ENCODE measurements at regions not wholly inside any gene's neighbourhood (a gene's known extent, or its start where the extent isn't known, plus 50 kb on each side); places are given as distances from the start of the nearest gene placed in this dataset.
"Not testable (repeated sequence)": the region's sequence is repeated elsewhere in the genome, so short reads cannot be mapped to it uniquely, and the experiment has no call there.

GRCh38 chr15:24101503-24101902 lies 414.4 kb upstream of the NDN start:
- H3K27me3 ChIP-seq (replicated peaks in 1 of 2; ENCODE audit: control insufficient read depth in 2 of 2, extremely low read depth in 1 of 2, insufficient read depth in 2 of 2, low read length in 1 of 2); CTCF ChIA-PET; H3K9me3 Mint-ChIP-seq; POLR2A ChIA-PET; DNase-seq; H3K27ac ChIP-seq (ENCODE audit: low read length); H3K27me3 Mint-ChIP-seq; H3K9me3 ChIP-seq; H3K4me3 ChIP-seq (ENCODE audit: control insufficient read depth in 1 of 2, extremely low read depth in 1 of 2, low read length in 1 of 2); H3K36me3 Mint-ChIP-seq; H3K36me3 ChIP-seq (ENCODE audit: control insufficient read depth in 2 of 2, extremely low read depth in 1 of 2, insufficient read depth in 1 of 2, low read length in 1 of 2); H3K4me3 Mint-ChIP-seq; H3K27ac Mint-ChIP-seq; H3K4me1 Mint-ChIP-seq; ATAC-seq (replicated peaks in 1 of 4); H3K4me1 ChIP-seq (ENCODE audit: control insufficient read depth in 1 of 2, extremely low read depth in 1 of 2, insufficient read depth in 2 of 2, low read length in 2 of 2): not testable (repeated sequence)
- 47% methylated on average over 2 of the region's 30 CpGs for WGBS (ENCODE audit: insufficient coverage)

DNA sequence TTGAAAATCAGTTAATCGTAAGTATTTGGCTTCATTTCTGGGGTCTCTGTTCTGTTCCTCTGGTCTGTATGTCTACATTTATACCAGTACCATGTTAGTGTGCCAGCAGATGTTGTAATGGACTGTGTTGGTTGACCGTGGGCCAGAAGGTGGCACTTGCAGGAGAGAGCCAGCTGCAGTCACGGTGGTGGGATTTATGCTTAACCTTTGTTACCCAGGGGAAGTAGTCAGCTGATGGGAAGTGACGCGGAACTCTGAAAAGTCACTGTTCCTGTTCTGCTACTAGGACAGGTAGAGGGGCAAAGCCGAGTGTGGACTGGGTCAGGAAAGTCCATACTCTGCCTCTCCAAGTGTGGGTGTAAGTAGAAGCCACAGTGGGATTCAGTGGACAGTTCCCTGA lies 420.4 kb upstream of the NDN start:
- H3K27me3 Mint-ChIP-seq; H3K27ac Mint-ChIP-seq; H3K27ac ChIP-seq (ENCODE audit: low read length); ATAC-seq (replicated peaks in 1 of 4); CTCF ChIA-PET; H3K4me3 ChIP-seq (ENCODE audit: control insufficient read depth in 1 of 2, extremely low read depth in 1 of 2, low read length in 1 of 2); H3K36me3 Mint-ChIP-seq; POLR2A ChIA-PET; H3K27me3 ChIP-seq (replicated peaks in 1 of 2; ENCODE audit: control insufficient read depth in 2 of 2, extremely low read depth in 1 of 2, insufficient read depth in 2 of 2, low read length in 1 of 2); H3K4me3 Mint-ChIP-seq; H3K4me1 Mint-ChIP-seq; DNase-seq; H3K36me3 ChIP-seq (ENCODE audit: control insufficient read depth in 2 of 2, extremely low read depth in 1 of 2, insufficient read depth in 1 of 2, low read length in 1 of 2); H3K9me3 ChIP-seq; H3K4me1 ChIP-seq (ENCODE audit: control insufficient read depth in 1 of 2, extremely low read depth in 1 of 2, insufficient read depth in 2 of 2, low read length in 2 of 2): not testable (repeated sequence)
- 69% methylated on average over 4 of the region's 6 CpGs for WGBS (ENCODE audit: insufficient coverage)
- peaks cover 7 to 15% (median 12%) of the 10 kb centered on the region in 3 donors for H3K9me3 Mint-ChIP-seq

DNA sequence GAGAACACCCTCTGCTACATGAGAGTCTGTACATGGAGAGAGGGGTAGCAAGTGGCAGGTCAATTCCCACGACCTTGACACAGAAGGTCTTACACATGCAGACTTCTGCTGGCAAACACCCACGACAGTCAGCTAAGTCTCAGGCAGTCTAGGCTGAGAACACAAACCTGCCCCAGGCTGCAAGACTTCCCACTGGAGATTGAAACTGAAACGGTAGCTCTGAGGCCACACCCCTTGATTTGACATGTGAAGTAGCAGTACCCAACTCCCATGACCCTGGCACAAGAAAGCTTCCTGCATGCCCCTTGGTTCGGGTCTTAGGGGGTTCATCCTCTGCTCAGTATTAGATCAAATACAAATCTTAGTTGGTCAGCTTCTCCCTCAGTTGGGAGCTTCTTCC lies 420.8 kb upstream of the NDN start:
- H3K4me1 ChIP-seq (ENCODE audit: control insufficient read depth in 1 of 2, extremely low read depth in 1 of 2, insufficient read depth in 2 of 2, low read length in 2 of 2); H3K27ac ChIP-seq (ENCODE audit: low read length); H3K4me1 Mint-ChIP-seq; H3K4me3 Mint-ChIP-seq; H3K9me3 ChIP-seq; CTCF ChIA-PET; ATAC-seq (replicated peaks in 1 of 4); DNase-seq; H3K27ac Mint-ChIP-seq; H3K36me3 ChIP-seq (ENCODE audit: control insufficient read depth in 2 of 2, extremely low read depth in 1 of 2, insufficient read depth in 1 of 2, low read length in 1 of 2); H3K4me3 ChIP-seq (ENCODE audit: control insufficient read depth in 1 of 2, extremely low read depth in 1 of 2, low read length in 1 of 2); H3K27me3 ChIP-seq (replicated peaks in 1 of 2; ENCODE audit: control insufficient read depth in 2 of 2, extremely low read depth in 1 of 2, insufficient read depth in 2 of 2, low read length in 1 of 2); H3K36me3 Mint-ChIP-seq; POLR2A ChIA-PET; H3K27me3 Mint-ChIP-seq: not testable (repeated sequence)
- WGBS (ENCODE audit: insufficient coverage), result no CpG with 5 or more reads among the region's 4 CpGs
- peaks cover 10 to 15% (median 12%) of the 10 kb centered on the region in 3 donors for H3K9me3 Mint-ChIP-seq

DNA sequence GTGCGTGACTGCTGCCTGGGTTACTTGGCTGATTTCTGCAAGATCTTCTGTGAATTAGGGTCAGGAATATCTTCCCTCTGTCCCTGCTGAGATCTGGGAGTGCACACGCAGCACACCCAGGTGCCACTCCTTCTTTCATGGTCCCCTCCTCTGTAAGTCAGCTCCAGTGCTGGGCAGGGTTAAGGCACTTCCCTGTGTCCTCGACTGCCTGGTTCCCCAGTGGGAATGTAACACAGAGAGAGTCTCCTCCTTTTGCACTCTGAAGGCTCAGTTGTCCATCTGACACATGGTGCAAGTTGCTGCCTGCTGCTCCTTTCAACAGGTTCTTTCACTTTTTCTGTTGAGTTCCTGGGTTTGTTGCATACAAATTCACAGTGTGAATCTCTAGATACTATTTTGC lies 421.2 kb upstream of the NDN start:
- H3K36me3 ChIP-seq (ENCODE audit: control insufficient read depth in 2 of 2, extremely low read depth in 1 of 2, insufficient read depth in 1 of 2, low read length in 1 of 2); H3K27ac Mint-ChIP-seq; H3K4me3 ChIP-seq (ENCODE audit: control insufficient read depth in 1 of 2, extremely low read depth in 1 of 2, low read length in 1 of 2); H3K27ac ChIP-seq (ENCODE audit: low read length); POLR2A ChIA-PET; ATAC-seq (replicated peaks in 1 of 4); H3K36me3 Mint-ChIP-seq; DNase-seq; H3K27me3 Mint-ChIP-seq; H3K9me3 ChIP-seq; H3K4me1 ChIP-seq (ENCODE audit: control insufficient read depth in 1 of 2, extremely low read depth in 1 of 2, insufficient read depth in 2 of 2, low read length in 2 of 2); CTCF ChIA-PET; H3K27me3 ChIP-seq (replicated peaks in 1 of 2; ENCODE audit: control insufficient read depth in 2 of 2, extremely low read depth in 1 of 2, insufficient read depth in 2 of 2, low read length in 1 of 2); H3K4me3 Mint-ChIP-seq; H3K4me1 Mint-ChIP-seq: not testable (repeated sequence)
- WGBS (ENCODE audit: insufficient coverage), result 43% methylated on average over 2 of the region's 3 CpGs
- H3K9me3 Mint-ChIP-seq, result peaks cover 12 to 15% (median 13%) of the 10 kb centered on the region in 3 donors

DNA sequence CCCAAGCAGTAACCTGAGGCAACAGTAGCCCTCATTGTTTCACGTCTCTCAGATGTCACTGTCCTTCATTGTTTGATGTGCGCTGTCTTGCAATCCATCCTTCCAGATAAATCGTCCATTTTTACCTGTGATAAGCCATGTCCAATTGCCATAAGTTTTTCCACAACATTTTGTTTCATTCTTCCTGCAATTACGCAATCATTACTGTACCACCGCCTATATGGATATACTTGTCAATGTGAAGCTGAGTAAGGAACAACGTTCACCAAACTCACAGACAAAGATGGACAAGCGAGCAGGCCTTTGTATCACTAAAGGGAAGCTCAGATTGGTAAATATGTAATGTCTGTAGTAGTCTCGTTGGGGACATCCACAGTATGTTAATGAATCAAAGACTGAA lies 452.5 kb upstream of the NDN start:
- not testable (repeated sequence) for H3K27me3 Mint-ChIP-seq

DNA sequence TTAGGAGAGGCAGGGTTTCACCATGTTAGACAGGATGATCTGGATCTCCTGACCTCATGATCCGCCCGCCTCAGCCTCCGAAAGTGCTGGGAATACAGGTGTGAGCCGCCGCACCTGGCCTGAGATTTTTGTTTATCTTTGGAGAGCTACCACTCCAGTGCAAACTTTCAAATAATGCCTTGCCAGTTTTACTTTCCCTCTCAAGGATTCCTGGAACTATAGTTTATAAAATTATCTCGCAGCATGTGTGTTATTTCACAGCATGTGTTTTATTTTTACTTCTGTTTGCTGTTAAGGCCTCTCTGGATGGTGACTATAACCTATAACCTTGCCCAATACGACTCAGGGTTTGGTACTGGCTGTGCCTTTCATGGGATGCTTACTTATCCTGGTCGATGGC lies 458.0 kb upstream of the NDN start:
- H3K27ac ChIP-seq (ENCODE audit: low read length); H3K36me3 Mint-ChIP-seq; H3K4me1 Mint-ChIP-seq; H3K27me3 Mint-ChIP-seq; H3K27ac Mint-ChIP-seq; CTCF ChIA-PET; H3K36me3 ChIP-seq (ENCODE audit: control insufficient read depth in 2 of 2, extremely low read depth in 1 of 2, insufficient read depth in 1 of 2, low read length in 1 of 2); H3K27me3 ChIP-seq (replicated peaks in 1 of 2; ENCODE audit: control insufficient read depth in 2 of 2, extremely low read depth in 1 of 2, insufficient read depth in 2 of 2, low read length in 1 of 2); H3K9me3 ChIP-seq; H3K4me1 ChIP-seq (ENCODE audit: control insufficient read depth in 1 of 2, extremely low read depth in 1 of 2, insufficient read depth in 2 of 2, low read length in 2 of 2); DNase-seq; ATAC-seq (replicated peaks in 1 of 4); H3K4me3 ChIP-seq (ENCODE audit: control insufficient read depth in 1 of 2, extremely low read depth in 1 of 2, low read length in 1 of 2); POLR2A ChIA-PET; H3K4me3 Mint-ChIP-seq: not testable (repeated sequence)
- H3K9me3 Mint-ChIP-seq, result peaks cover 0 to 10% (median 6%) of the 10 kb centered on the region in 3 donors
- WGBS (ENCODE audit: insufficient coverage), result 100% methylated on average over 3 of the region's 8 CpGs

More for the DNA sequence above, 452.5 kb upstream of the NDN start:
- DNase-seq; H3K4me1 ChIP-seq (ENCODE audit: control insufficient read depth in 1 of 2, extremely low read depth in 1 of 2, insufficient read depth in 2 of 2, low read length in 2 of 2); ATAC-seq (replicated peaks in 1 of 4); H3K27me3 ChIP-seq (replicated peaks in 1 of 2; ENCODE audit: control insufficient read depth in 2 of 2, extremely low read depth in 1 of 2, insufficient read depth in 2 of 2, low read length in 1 of 2); H3K4me3 ChIP-seq (ENCODE audit: control insufficient read depth in 1 of 2, extremely low read depth in 1 of 2, low read length in 1 of 2); CTCF ChIA-PET; H3K36me3 ChIP-seq (ENCODE audit: control insufficient read depth in 2 of 2, extremely low read depth in 1 of 2, insufficient read depth in 1 of 2, low read length in 1 of 2); H3K9me3 Mint-ChIP-seq; H3K36me3 Mint-ChIP-seq; H3K4me3 Mint-ChIP-seq; H3K27ac ChIP-seq (ENCODE audit: low read length); H3K27ac Mint-ChIP-seq; POLR2A ChIA-PET; H3K9me3 ChIP-seq; H3K4me1 Mint-ChIP-seq: not testable (repeated sequence)
- WGBS (ENCODE audit: insufficient coverage), result 80% methylated on average over 1 of the region's 8 CpGs

GRCh38 chr15:24146251-24146650 lies 459.1 kb upstream of the NDN start:
- Mint-ChIP-seq H3K36me3 (no peaks in the 10 kb centered on the region), H3K4me3 (no peak overlapping the region), H3K27ac (no peak overlapping the region), H3K9me3 (peaks cover 0 to 9% (median 6%) of the 10 kb centered on the region in 3 donors), H3K4me1 (no peaks in the 10 kb centered on the region), H3K27me3 (no peaks in the 10 kb centered on the region)
- ChIA-PET POLR2A (no interaction called here), CTCF (no interaction called here)
- 56% methylated on average over 1 of the region's 2 CpGs for WGBS (ENCODE audit: insufficient coverage)
- ATAC-seq (replicated peaks in 1 of 4) (no peak), DNase-seq (no peak)
- no peak overlapping the region for H3K4me3 ChIP-seq (ENCODE audit: control insufficient read depth in 1 of 2, extremely low read depth in 1 of 2, low read length in 1 of 2)
- no peak overlapping the region for H3K27ac ChIP-seq (ENCODE audit: low read length)
- no peaks in the 10 kb centered on the region for H3K9me3 ChIP-seq
- no peaks in the 10 kb centered on the region for H3K36me3 ChIP-seq (ENCODE audit: control insufficient read depth in 2 of 2, extremely low read depth in 1 of 2, insufficient read depth in 1 of 2, low read length in 1 of 2)
- no peaks in the 10 kb centered on the region for H3K27me3 ChIP-seq (replicated peaks in 1 of 2; ENCODE audit: control insufficient read depth in 2 of 2, extremely low read depth in 1 of 2, insufficient read depth in 2 of 2, low read length in 1 of 2)
- H3K4me1 ChIP-seq (ENCODE audit: control insufficient read depth in 1 of 2, extremely low read depth in 1 of 2, insufficient read depth in 2 of 2, low read length in 2 of 2), result no peaks in the 10 kb centered on the region

Measured in T-cell (primary cell).